ENCODE measurements at regions not wholly inside any gene's neighbourhood (a gene's known extent, or its start where the extent isn't known, plus 50 kb on each side); places are given as distances from the start of the nearest gene placed in this dataset.

GRCh38 chr3:152737021-152737908 is 97.7 kb upstream of the P2RY1 start:
- TF ChIP-seq ARNT (IDR thresholded peaks at IDR 0.05) = no peak
- TF ChIP-seq SUZ12 (IDR thresholded peaks at IDR 0.05) = no peak
- TF ChIP-seq BHLHE40 (IDR thresholded peaks at IDR 0.05; ENCODE audit: borderline replicate concordance) = no peak
- TF ChIP-seq ZNF384 (IDR thresholded peaks at IDR 0.05) = no peak
- TF ChIP-seq FOXA1 (IDR thresholded peaks at IDR 0.05) = no peak
- TF ChIP-seq FOXK2 (IDR thresholded peaks at IDR 0.05) = no peak
